SK-N-SH (cell line): ENCODE measurements at regions not wholly inside any gene's neighbourhood (a gene's known extent, or its start where the extent isn't known, plus 50 kb on each side); places are given as distances from the start of the nearest gene placed in this dataset.

ENCODE experiments used
- CHD2 ChIP-seq: fragments of 150-350 bp; IDR thresholded peaks from 2 replicates; pipeline ENCODE4 v1.6.1; 2018; ENCODE audit warnings: low read length; ENCODE audit not compliant: partially characterized antibody
- CTCF ChIP-seq: fragments of 200-600 bp; sonication (generic); IDR thresholded peaks from 2 replicates; pipeline ENCODE4 v1.6.1; 2017; ENCODE audit warnings: antibody characterized with exemption, mild to moderate bottlenecking, moderate library complexity
- EP300 ChIP-seq, 2 experiments: IDR thresholded peaks; 2 replicates each; pipeline versions ENCODE4 v1.4.0 to v1.6.1; 2012; ENCODE audit warnings: borderline replicate concordance in 1 of 2, low read depth in 1 of 2, low read length in 1 of 2
- EZH2phosphoT487 ChIP-seq: fragments of 200-600 bp; sonication (generic); IDR thresholded peaks from 2 replicates; pipeline ENCODE4 v1.6.1; 2017; ENCODE audit warnings: low read depth, mixed run types, mild to moderate bottlenecking, antibody characterized with exemption, moderate library complexity, borderline replicate concordance
- FOSL2 ChIP-seq: IDR thresholded peaks from 2 replicates; pipeline ENCODE4 v1.4.0; 2012; ENCODE audit warnings: low read depth, mild to moderate bottlenecking, moderate library complexity, borderline replicate concordance
- FOXJ3 ChIP-seq: sonication (generic); formaldehyde crosslinking; IDR thresholded peaks from 2 replicates; pipeline ENCODE4 v1.5.1; 2020; ENCODE audit warnings: mild to moderate bottlenecking, missing genetic modification reagents
- GABPA ChIP-seq: IDR thresholded peaks from 2 replicates; pipeline ENCODE4 v1.4.0; 2012; ENCODE audit warnings: low read depth, mild to moderate bottlenecking
- JUND ChIP-seq: IDR thresholded peaks from 2 replicates; pipeline ENCODE4 v1.4.0; 2012
- MXI1 ChIP-seq: IDR thresholded peaks from 2 replicates; pipeline ENCODE4 v1.6.1; 2012; ENCODE audit warnings: mild to moderate bottlenecking, low read depth, low read length, improper control_type of control experiment
- POLR2AphosphoS5 ChIP-seq: IDR thresholded peaks from 2 replicates; pipeline ENCODE4 v1.6.1; 2012; ENCODE audit warnings: low read depth, low read length
- RAD21 ChIP-seq: IDR thresholded peaks from 2 replicates; pipeline ENCODE4 v1.6.1; 2012; ENCODE audit warnings: mild to moderate bottlenecking, low read length
- YY1 ChIP-seq: IDR thresholded peaks from 2 replicates; pipeline ENCODE4 v1.4.0; 2012; ENCODE audit warnings: low read depth, mild to moderate bottlenecking
- TF ChIP-seq, protein P1 (sequence below): IDR thresholded peaks from 2 replicates; pipeline ENCODE4 v1.4.0; 2012; ENCODE audit warnings: low read depth
- TF ChIP-seq, protein P2 (sequence below): IDR thresholded peaks from 2 replicates; pipeline ENCODE4 v1.6.1; 2012; ENCODE audit warnings: mild to moderate bottlenecking, low read depth, low read length, moderate library complexity

DNA sequence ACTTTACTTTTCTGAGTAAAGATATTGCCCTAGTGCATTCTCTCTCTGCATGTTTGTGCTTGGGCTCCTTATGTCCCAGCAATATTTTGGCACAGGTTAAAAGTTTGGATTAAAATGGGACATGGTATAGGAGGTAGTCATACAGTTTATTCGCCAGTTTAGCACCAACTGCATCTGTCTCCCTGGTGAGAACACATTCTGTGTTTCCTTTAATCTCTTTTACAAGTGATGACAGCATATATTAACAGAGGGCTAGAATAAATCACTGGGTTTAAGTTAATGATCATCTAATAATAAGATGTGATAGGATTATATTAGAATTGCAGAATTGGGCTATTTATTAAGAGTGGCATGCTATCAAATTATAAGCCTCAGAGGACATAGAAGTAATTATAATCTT, 550.1 kb downstream of the LRRC70 start:
- no peak for TF ChIP-seq GABPA
- TF ChIP-seq CTCF: no peak
- no peak for TF ChIP-seq POLR2AphosphoS5
- no peak for TF ChIP-seq EP300 (IDR thresholded peaks at IDR 0.05; ENCODE audit: borderline replicate concordance in 1 of 2, low read depth in 1 of 2, low read length in 1 of 2)
- TF ChIP-seq MXI1: no peak
- TF ChIP-seq, protein P1, sequence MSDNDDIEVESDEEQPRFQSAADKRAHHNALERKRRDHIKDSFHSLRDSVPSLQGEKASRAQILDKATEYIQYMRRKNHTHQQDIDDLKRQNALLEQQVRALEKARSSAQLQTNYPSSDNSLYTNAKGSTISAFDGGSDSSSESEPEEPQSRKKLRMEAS: no peak
- TF ChIP-seq EZH2phosphoT487: no peak
- no peak for TF ChIP-seq RAD21
- TF ChIP-seq JUND: no peak
- no peak for TF ChIP-seq FOSL2
- TF ChIP-seq YY1: no peak
- TF ChIP-seq, protein P2, sequence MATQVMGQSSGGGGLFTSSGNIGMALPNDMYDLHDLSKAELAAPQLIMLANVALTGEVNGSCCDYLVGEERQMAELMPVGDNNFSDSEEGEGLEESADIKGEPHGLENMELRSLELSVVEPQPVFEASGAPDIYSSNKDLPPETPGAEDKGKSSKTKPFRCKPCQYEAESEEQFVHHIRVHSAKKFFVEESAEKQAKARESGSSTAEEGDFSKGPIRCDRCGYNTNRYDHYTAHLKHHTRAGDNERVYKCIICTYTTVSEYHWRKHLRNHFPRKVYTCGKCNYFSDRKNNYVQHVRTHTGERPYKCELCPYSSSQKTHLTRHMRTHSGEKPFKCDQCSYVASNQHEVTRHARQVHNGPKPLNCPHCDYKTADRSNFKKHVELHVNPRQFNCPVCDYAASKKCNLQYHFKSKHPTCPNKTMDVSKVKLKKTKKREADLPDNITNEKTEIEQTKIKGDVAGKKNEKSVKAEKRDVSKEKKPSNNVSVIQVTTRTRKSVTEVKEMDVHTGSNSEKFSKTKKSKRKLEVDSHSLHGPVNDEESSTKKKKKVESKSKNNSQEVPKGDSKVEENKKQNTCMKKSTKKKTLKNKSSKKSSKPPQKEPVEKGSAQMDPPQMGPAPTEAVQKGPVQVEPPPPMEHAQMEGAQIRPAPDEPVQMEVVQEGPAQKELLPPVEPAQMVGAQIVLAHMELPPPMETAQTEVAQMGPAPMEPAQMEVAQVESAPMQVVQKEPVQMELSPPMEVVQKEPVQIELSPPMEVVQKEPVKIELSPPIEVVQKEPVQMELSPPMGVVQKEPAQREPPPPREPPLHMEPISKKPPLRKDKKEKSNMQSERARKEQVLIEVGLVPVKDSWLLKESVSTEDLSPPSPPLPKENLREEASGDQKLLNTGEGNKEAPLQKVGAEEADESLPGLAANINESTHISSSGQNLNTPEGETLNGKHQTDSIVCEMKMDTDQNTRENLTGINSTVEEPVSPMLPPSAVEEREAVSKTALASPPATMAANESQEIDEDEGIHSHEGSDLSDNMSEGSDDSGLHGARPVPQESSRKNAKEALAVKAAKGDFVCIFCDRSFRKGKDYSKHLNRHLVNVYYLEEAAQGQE: no peak
- no peak for TF ChIP-seq FOXJ3 (CRISPR knock-in tag)
- TF ChIP-seq CHD2: no peak
